ENCODE measurements at regions not wholly inside any gene's neighbourhood (a gene's known extent, or its start where the extent isn't known, plus 50 kb on each side); places are given as distances from the start of the nearest gene placed in this dataset.
"Not testable (repeated sequence)": the region's sequence is repeated elsewhere in the genome, so short reads cannot be mapped to it uniquely, and the experiment has no call there.

- no peak for DNase-seq (ENCODE audit: low spot score)
Measured at GRCh38 chr3:171915275-171915674, 72.1 kb downstream of the TMEM212 start.

GRCh38 chr3:171916888-171917287, 73.7 kb downstream of the TMEM212 start:
- no peak for DNase-seq (ENCODE audit: low spot score)

GRCh38 chr3:171922629-171923028, 79.5 kb downstream of the TMEM212 start:
- not testable (repeated sequence) for DNase-seq (ENCODE audit: low spot score)

- DNase-seq (ENCODE audit: low spot score): not testable (repeated sequence)
Measured at GRCh38 chr3:171923668-171924067, 80.5 kb downstream of the TMEM212 start.

DNA sequence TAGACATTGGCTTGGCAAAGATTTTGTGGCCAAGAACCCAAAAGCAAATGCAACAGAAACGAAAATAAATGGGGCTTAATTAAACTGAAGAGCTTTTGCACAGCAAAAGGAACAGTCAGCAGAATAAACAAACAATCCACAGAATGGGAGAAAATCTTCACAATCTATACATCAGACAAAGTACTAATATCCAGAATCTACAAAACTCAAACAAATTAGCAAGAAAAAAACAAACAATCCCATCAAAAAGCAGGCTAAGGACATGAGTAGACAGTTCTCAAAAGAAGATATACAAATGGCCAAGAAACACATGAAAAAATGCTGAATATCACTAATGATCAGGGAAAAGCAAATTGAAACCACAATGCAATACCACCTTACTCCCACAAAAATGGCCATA, 81.7 kb downstream of the TMEM212 start:
- not testable (repeated sequence) for DNase-seq (ENCODE audit: low spot score)

DNA sequence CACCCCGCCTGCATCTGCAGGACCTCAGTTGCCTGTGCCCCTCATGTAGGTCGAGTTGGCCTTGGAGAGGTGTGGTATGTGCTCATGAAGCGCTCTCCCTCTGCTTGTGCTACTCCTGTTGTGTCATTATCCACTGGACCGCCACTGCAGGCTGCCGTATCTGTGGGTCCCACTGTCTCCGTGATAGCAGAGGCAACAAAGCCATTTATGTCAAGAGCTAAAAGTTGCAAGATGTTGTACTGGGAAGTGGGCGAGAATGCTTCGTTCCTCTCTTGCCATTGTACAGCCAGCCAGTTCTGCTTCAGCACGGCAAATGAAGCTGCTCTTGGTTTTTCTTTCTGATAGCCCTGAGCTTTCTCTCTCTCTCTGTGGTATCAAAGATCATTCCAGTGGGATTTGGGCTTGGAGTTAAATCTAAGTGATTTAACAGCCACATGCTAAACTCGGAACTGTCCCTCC, 89.0 kb downstream of the TMEM212 start:
- DNase-seq (ENCODE audit: low spot score): no peak

DNA sequence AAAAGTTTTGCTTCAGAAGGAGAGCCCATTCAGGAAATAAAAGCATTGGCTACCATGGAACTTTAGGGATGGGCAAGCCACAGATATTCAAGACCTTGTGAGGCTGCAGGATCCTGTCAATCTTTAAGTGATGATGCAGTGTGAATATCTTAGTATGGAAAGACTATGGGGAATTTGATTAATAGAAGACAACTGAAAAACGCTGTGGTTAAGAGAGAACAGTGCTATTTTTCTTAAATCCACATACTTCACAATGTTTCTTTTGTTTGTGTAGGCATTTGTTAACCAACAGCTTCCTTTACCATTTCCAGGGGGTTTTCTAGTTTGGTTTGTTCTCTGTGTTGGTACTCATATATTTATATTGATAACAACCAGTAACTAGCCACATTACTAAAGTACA, 90.3 kb downstream of the TMEM212 start:
- DNase-seq (ENCODE audit: low spot score): no peak

- DNase-seq (ENCODE audit: low spot score): no peak
Measured at GRCh38 chr3:171935261-171936123, 92.3 kb downstream of the TMEM212 start.

- no peak for DNase-seq (ENCODE audit: low spot score)
Measured at GRCh38 chr3:171936191-171936841, 93.2 kb downstream of the TMEM212 start.

DNA sequence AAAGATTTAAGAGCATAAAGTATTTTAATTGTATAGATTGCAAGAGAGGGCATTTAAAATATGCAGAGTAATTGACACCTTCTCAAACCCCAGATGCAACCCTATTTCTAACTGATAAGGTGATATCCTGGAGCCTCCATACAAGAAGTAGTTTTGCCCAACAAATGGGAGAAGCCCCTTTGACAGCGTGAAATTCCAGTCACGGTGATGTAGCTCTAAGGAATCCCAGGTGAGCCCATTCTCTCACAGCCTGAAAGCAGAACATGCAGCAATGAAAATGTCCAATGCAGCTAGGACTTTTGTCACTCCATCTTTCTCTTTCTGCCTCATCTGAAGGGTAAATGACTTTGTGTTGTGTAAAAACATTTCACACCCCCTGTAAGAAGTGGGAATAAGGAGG, 96.4 kb downstream of the TMEM212 start:
- no peak for DNase-seq (ENCODE audit: low spot score)

GRCh38 chr3:171940151-171940649, 97.1 kb downstream of the TMEM212 start:
- no peak for DNase-seq (ENCODE audit: low spot score)

GRCh38 chr3:171943262-171944117, 95.9 kb upstream of the FNDC3B start:
- no peak for DNase-seq (ENCODE audit: low spot score)

GRCh38 chr3:171944118-171945016, 95.0 kb upstream of the FNDC3B start:
- DNase-seq (ENCODE audit: low spot score): no peak

- no peak for DNase-seq (ENCODE audit: low spot score)
Measured at GRCh38 chr3:171948674-171949073, 90.7 kb upstream of the FNDC3B start.

- no peak for DNase-seq (ENCODE audit: low spot score)
Measured at GRCh38 chr3:171949554-171949953, 89.8 kb upstream of the FNDC3B start.

GRCh38 chr3:171950373-171950772, 89.0 kb upstream of the FNDC3B start:
- DNase-seq (ENCODE audit: low spot score): no peak

DNA sequence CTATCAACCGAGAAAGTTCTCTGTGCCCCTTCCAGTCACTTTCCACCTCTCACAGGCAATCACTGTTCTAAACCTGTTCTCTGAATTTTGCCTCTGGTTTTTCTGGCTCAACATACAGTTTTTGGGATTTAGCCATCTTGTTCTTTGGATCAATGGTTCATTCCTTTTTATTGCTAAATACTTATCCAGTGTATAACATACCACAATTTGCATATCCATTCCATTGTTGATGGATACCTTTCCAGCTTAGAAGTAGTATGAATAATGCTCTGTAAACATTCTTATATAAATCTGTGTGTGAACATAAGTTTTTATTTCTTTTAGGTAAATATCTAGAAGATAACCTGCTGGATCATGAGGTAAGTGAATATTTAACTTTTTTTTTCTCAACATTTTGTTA, 87.8 kb upstream of the FNDC3B start:
- DNase-seq (ENCODE audit: low spot score): no peak

DNA sequence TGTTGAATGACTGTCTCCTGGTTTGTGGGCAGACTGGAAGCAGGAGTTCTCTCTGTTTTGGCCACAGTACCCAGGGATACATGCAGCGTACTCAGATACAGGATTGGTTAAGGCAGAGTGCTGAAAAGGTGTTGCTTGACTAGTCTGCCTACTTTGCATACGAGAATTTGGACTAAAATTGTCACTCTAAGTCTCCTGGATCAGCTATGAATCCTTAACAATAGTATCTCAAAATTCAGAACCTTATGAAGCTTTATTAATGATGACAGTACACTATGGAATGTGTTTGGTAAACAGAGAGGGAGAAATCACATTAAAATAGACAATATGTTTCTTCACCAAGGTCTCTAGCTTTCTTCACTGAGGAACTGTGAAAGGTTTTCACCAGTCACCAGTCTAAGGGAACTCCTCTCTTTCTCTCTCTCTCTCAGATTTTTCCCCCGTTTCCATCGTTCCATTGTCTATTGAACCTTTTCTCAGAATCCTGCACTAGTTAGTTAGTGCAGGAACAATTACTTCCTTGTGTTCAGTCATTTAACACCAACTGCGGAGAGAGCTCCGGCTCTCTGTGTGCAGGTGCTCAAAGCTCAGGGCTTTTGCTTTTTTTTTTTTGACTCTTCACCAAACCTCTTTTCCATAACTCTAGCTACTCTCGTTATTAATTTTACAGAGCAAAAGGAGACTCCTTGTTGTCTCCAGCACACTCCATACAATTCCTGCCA, 85.9 kb upstream of the FNDC3B start:
- no peak for DNase-seq (ENCODE audit: low spot score)

GRCh38 chr3:171954690-171955383, 84.5 kb upstream of the FNDC3B start:
- no peak for DNase-seq (ENCODE audit: low spot score)

GRCh38 chr3:171955598-171955997, 83.8 kb upstream of the FNDC3B start:
- DNase-seq (ENCODE audit: low spot score): no peak
